K562 (cell line): ENCODE measurements at regions not wholly inside any gene's neighbourhood (a gene's known extent, or its start where the extent isn't known, plus 50 kb on each side); places are given as distances from the start of the nearest gene placed in this dataset.

Experiments
- ATAC-seq: fragments of 200-7000 bp; cut with Tn5 transposase; 3 replicates; pipeline ENCODE4 v1.9.1; 2020; ENCODE audit warnings: moderate library complexity
- BruUV-seq: library from RNA; stranded (reverse); fragments of 400-500 nt; replicated peaks from 2 replicates; lab custom pipeline; 2021; lab: Mats Ljungman, UMichigan
- CTCF ChIA-PET: fragments of 300-600 bp; formaldehyde crosslinking; extraction: SDS; loops from one replicate; lab custom pipeline; 2021; ENCODE audit warnings: low intra/inter-chr PET ratio; lab: Yijun Ruan, JAX
- POLR2A ChIA-PET: fragments of 300-600, 350-650 bp; sonication (Branson Sonifier 250); formaldehyde crosslinking; extraction: SDS; loops from one replicate; lab custom pipeline; 2021; ENCODE audit warnings: antibody characterized with exemption, inconsistent platforms; lab: Yijun Ruan, JAX
- DNase-seq, 4 experiments: peaks; one replicate each; pipeline versions ENCODE4 v3.0.0 to v3.0.0-alpha.2; 2011 to 2018; ENCODE audit warnings: low spot score in 3 of 4, mixed read lengths in 3 of 4; ENCODE audit errors: extremely low read depth in 1 of 4
- FAIRE-seq: peaks from 2 replicates; lab custom pipeline; 2011; peaks lifted over from hg19 to GRCh38; lab: Jason Lieb, UNC
- H2AFZ ChIP-seq: 2 replicates; pipeline ENCODE4 v1.6.0; 2011; ENCODE audit warnings: low read depth, low read length, control low read depth, inconsistent platforms
- H3K27ac ChIP-seq: fragments of 200-600 bp; 3 replicates; pipeline ENCODE4 v1.8.0; 2011; ENCODE audit warnings: low read depth, mild to moderate bottlenecking, control low read depth, inconsistent platforms, low read length, moderate library complexity, mixed read lengths; ENCODE audit errors: extremely low read depth
- H3K27me3 ChIP-seq, 2 experiments: fragments of 300-600 bp in 1 of 2; 2 replicates in 1 of 2; 3 replicates in 1 of 2; pipeline versions ENCODE4 v1.6.0 to v1.8.0; 2011; ENCODE audit warnings: inconsistent platforms in 2 of 2, low read length in 2 of 2, mild to moderate bottlenecking in 1 of 2, mixed read lengths in 1 of 2, moderate library complexity in 1 of 2; ENCODE audit not compliant: control insufficient read depth in 2 of 2, insufficient read depth in 2 of 2
- H3K36me3 ChIP-seq: fragments of 300-600 bp; 3 replicates; pipeline ENCODE4 v1.8.0; 2011; ENCODE audit warnings: mild to moderate bottlenecking, low read length, inconsistent platforms; ENCODE audit not compliant: control insufficient read depth, insufficient read depth
- H3K4me1 ChIP-seq, 2 experiments: fragments of 200-600 bp in 1 of 2; replicated peaks in 1 of 2; 2 replicates in 1 of 2; 3 replicates in 1 of 2; pipeline versions ENCODE4 v1.5.1 to v1.8.0; 2011; ENCODE audit warnings: inconsistent platforms in 2 of 2, low read length in 2 of 2, mild to moderate bottlenecking in 1 of 2, mixed read lengths in 1 of 2, moderate library complexity in 1 of 2; ENCODE audit not compliant: control insufficient read depth in 2 of 2, insufficient read depth in 2 of 2
- H3K4me2 ChIP-seq: 2 replicates; pipeline ENCODE4 v1.6.1; 2011; ENCODE audit warnings: low read length, control low read depth, inconsistent platforms, mixed read lengths; ENCODE audit not compliant: insufficient read depth
- H3K4me3 ChIP-seq: fragments of 200-600 bp; sonication (generic), shearing (Covaris generic); 2 replicates; pipeline ENCODE4 v1.5.1; 2016; ENCODE audit warnings: control low read depth, inconsistent platforms
- H3K79me2 ChIP-seq: fragments of 200-600 bp; 3 replicates; pipeline ENCODE4 v1.8.0; 2011; ENCODE audit warnings: low read length, inconsistent platforms; ENCODE audit not compliant: control insufficient read depth, insufficient read depth
- H3K9ac ChIP-seq, 2 experiments: 2 replicates each; pipeline versions ENCODE4 v1.6.0 to v1.6.1; 2011; ENCODE audit warnings: low read depth in 2 of 2, low read length in 2 of 2, control low read depth in 1 of 2, inconsistent platforms in 1 of 2, mild to moderate bottlenecking in 1 of 2, mixed read lengths in 1 of 2; ENCODE audit not compliant: insufficient read depth in 1 of 2
- H3K9me1 ChIP-seq: one replicate; pipeline ENCODE4 v1.6.0; 2011; ENCODE audit warnings: inconsistent platforms, mild to moderate bottlenecking, low read length, moderate library complexity; ENCODE audit not compliant: control insufficient read depth, insufficient read depth
- H3K9me3 ChIP-seq: replicated peaks from 2 replicates; pipeline ENCODE4 v1.5.1; 2011; ENCODE audit warnings: low read depth, low read length, inconsistent platforms; ENCODE audit not compliant: control insufficient read depth, insufficient read depth
- H4K20me1 ChIP-seq: replicated peaks from 2 replicates; pipeline ENCODE4 v1.6.1; 2011; ENCODE audit warnings: low read length, inconsistent platforms, mixed read lengths; ENCODE audit not compliant: control insufficient read depth, insufficient read depth
- CHD2 ChIP-seq: IDR thresholded peaks from 2 replicates; pipeline ENCODE4 v1.6.1; 2011; ENCODE audit warnings: low read depth, low read length
- HCFC1 ChIP-seq: IDR thresholded peaks from 2 replicates; pipeline ENCODE4 v1.6.1; 2012; ENCODE audit warnings: low read depth, low read length, improper control_type of control experiment
- HOMEZ ChIP-seq: fragments of 250-450 bp; sonication (Bioruptor Pico); IDR thresholded peaks from 2 replicates; pipeline ENCODE4 v1.4.0; 2020; ENCODE audit warnings: mild to moderate bottlenecking, moderate library complexity
- NCOA6 ChIP-seq: fragments of 450-650 bp; IDR thresholded peaks from 2 replicates; pipeline ENCODE4 v1.6.1; 2017; ENCODE audit warnings: mild to moderate bottlenecking
- NFIC ChIP-seq: fragments of 450-650 bp; IDR thresholded peaks from 2 replicates; pipeline ENCODE4 v1.6.1; 2017; ENCODE audit warnings: mild to moderate bottlenecking, inconsistent platforms
- NFRKB ChIP-seq: fragments of 450-650 bp; IDR thresholded peaks from 2 replicates; pipeline ENCODE4 v1.6.1; 2016; ENCODE audit warnings: low read depth
- NONO ChIP-seq, 2 experiments: fragments of 200-400 bp in 1 of 2; fragments of 450-650 bp in 1 of 2; formaldehyde crosslinking in 1 of 2; IDR thresholded peaks; 2 replicates each; pipeline ENCODE4 v1.6.1; 2017; ENCODE audit warnings: low read depth in 2 of 2, mild to moderate bottlenecking in 2 of 2, moderate library complexity in 2 of 2, low read length in 1 of 2
- NRF1 ChIP-seq, 2 experiments: fragments of 450-650 bp; IDR thresholded peaks in 1 of 2; conservative IDR thresholded peaks in 1 of 2; 2 replicates each; pipeline ENCODE4 v1.6.1; 2014; ENCODE audit warnings: mild to moderate bottlenecking in 2 of 2
- PML ChIP-seq: IDR thresholded peaks from 2 replicates; pipeline ENCODE4 v1.6.1; 2012; ENCODE audit warnings: low read length, inconsistent platforms
- STAG1 ChIP-seq: sonication (generic); formaldehyde crosslinking; IDR thresholded peaks from 2 replicates; pipeline ENCODE4 v1.5.0; 2020; ENCODE audit warnings: missing genetic modification reagents, borderline replicate concordance
- TOE1 ChIP-seq, 2 experiments: fragments of 450-650 bp in 1 of 2; sonication (generic) in 1 of 2; formaldehyde crosslinking in 1 of 2; IDR thresholded peaks; 2 replicates each; pipeline versions ENCODE4 v1.7.1 to v1.8.0; 2016 to 2022; ENCODE audit warnings: borderline replicate concordance in 2 of 2, mild to moderate bottlenecking in 2 of 2, antibody characterized with exemption in 1 of 2, inconsistent platforms in 1 of 2, low read depth in 1 of 2, missing genetic modification reagents in 1 of 2, moderate library complexity in 1 of 2
- WHSC1 ChIP-seq: IDR thresholded peaks from one replicate; pipeline ENCODE4 v1.6.1; 2012; ENCODE audit warnings: low read length, control low read depth, inconsistent platforms
- XRCC3 ChIP-seq: fragments of 450-650 bp; IDR thresholded peaks from 2 replicates; pipeline ENCODE4 v1.6.1; 2017; ENCODE audit warnings: mild to moderate bottlenecking, moderate library complexity
- ZNF165 ChIP-seq: fragments of 250-450 bp; sonication (Bioruptor Pico); IDR thresholded peaks from 2 replicates; pipeline ENCODE4 v1.4.0; 2020; ENCODE audit warnings: borderline replicate concordance
- ZNF253 ChIP-seq: fragments of 250-450 bp; sonication (Bioruptor Pico); conservative IDR thresholded peaks from 2 replicates; pipeline ENCODE4 v1.6.1; 2021; ENCODE audit warnings: mild to moderate bottlenecking
- ZNF717 ChIP-seq: fragments of 250-450 bp; sonication (Bioruptor Pico); IDR thresholded peaks from 2 replicates; pipeline ENCODE4 v1.5.0; 2021
- WGBS: fragments of 100-300 bp; shearing (Covaris generic); methylation state at CpG from one replicate; pipeline ENCODE4 v1.1.6; 2016; ENCODE audit warnings: low coverage, mixed read lengths; ENCODE audit not compliant: insufficient coverage; ENCODE audit errors: missing lambda C conversion rate; 5-methylcytosine and 5-hydroxymethylcytosine counted together
- in situ Hi-C: fragments of 300-500 bp; cut with MboI; formaldehyde crosslinking; loops from 4 replicates; pipeline ENCODE4 v1.15.0; 2018; ENCODE audit warnings: inconsistent platforms, mixed read lengths
- intact Hi-C: fragments of 100-400 bp; cut with micrococcal nuclease; formaldehyde crosslinking; loops from 2 replicates; pipeline ENCODE4 v1.14.2; 2022
- TF ChIP-seq, protein P1 (sequence below), 2 experiments: fragments of 250-450 bp in 1 of 2; fragments of 450-650 bp in 1 of 2; sonication (Bioruptor Pico) in 1 of 2; IDR thresholded peaks; 2 replicates each; pipeline versions ENCODE4 v1.6.1 to v1.8.0; 2016 to 2021; ENCODE audit warnings: mild to moderate bottlenecking in 2 of 2, moderate library complexity in 2 of 2, missing compliant biosample characterization in 1 of 2, missing genetic modification characterization in 1 of 2

DNA sequence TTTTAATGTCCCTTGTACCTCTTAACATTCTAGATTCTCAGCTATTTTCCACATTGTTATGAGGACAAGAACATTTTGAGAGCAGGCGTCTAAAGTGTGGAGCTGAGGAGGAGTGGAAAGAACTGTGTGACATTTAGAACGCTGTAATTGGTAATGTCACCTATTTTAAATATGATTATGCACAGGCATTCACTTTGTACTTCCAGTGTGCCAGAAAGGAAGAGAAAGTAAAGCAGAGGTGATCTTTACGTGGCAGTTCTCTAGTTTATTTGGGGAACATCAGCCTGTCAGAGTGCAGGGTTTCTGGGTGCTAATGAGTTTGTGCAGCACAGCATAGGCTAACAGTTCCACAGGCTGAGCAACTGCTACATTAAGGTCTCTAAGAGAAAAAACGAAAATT lies 498.4 kb upstream of the POM121L12 start:
- FAIRE-seq (no peak), DNase-seq (no peak), ATAC-seq (no peak)
- Histone ChIP-seq H3K9me3 (no peaks in the 10 kb centered on the region), H3K9me1 (no peaks in the 10 kb centered on the region), H3K4me1 (no peaks in the 10 kb centered on the region), H3K27me3 (no peaks in the 10 kb centered on the region), H2AFZ (no peak overlapping the region), H3K4me3 (no peak overlapping the region), H3K36me3 (no peaks in the 10 kb centered on the region), H3K4me2 (no peak overlapping the region), H4K20me1 (no peaks in the 10 kb centered on the region), H3K9ac (no peak overlapping the region), H3K79me2 (no peaks in the 10 kb centered on the region), H3K27ac (no peak overlapping the region)
- CTCF ChIA-PET = no interaction called here
- POLR2A ChIA-PET = no interaction called here
- BruUV-seq = no TSS peak
- no peak for TF ChIP-seq STAG1 (CRISPR knock-in tag)
- TF ChIP-seq NFIC = no peak
- no peak for TF ChIP-seq ZNF165 (CRISPR knock-in tag)
- TF ChIP-seq HCFC1 = no peak
- TF ChIP-seq ZNF717 (CRISPR knock-in tag) = no peak
- no peak for TF ChIP-seq ZNF253 (CRISPR knock-in tag)
- no peak for TF ChIP-seq WHSC1
- TF ChIP-seq NONO (IDR thresholded peaks at IDR 0.05; ENCODE audit: low read depth in 2 of 2, low read length in 1 of 2) = no peak
- TF ChIP-seq XRCC3 = no peak
- TF ChIP-seq PML = no peak
- TF ChIP-seq NFRKB = no peak
- no peak for TF ChIP-seq CHD2
- no peak for TF ChIP-seq NRF1 (conservative IDR thresholded peaks at IDR 0.05 in 1 of 2, IDR thresholded peaks at IDR 0.05 in 1 of 2)
- TF ChIP-seq TOE1 (IDR thresholded peaks at IDR 0.05; ENCODE audit: borderline replicate concordance) = no peak
- no peak for TF ChIP-seq TOE1 (CRISPR knock-in tag; IDR thresholded peaks at IDR 0.05; ENCODE audit: borderline replicate concordance, low read depth)
- TF ChIP-seq, protein P1, sequence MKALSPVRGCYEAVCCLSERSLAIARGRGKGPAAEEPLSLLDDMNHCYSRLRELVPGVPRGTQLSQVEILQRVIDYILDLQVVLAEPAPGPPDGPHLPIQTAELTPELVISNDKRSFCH (CRISPR knock-in tag; IDR thresholded peaks at IDR 0.05) = no peak
- TF ChIP-seq, protein P1 (tag; IDR thresholded peaks at IDR 0.05) = no peak
- TF ChIP-seq NCOA6 = no peak
- no peak for TF ChIP-seq HOMEZ (CRISPR knock-in tag)
- in situ Hi-C loops = no loop called here
- WGBS = 3% methylated on average over 4 of the region's 4 CpGs
- intact Hi-C loops = no loop called here
